Mesendoderm (in vitro differentiated cells): ENCODE measurements at regions not wholly inside any gene's neighbourhood (a gene's known extent, or its start where the extent isn't known, plus 50 kb on each side); places are given as distances from the start of the nearest gene placed in this dataset.
A peak's percentile ranks its signal among the peaks of the same experiment; 100 is the strongest.

Source experiments
- DNase-seq: peaks from one replicate; pipeline ENCODE4 v3.0.0; 2013
- H2AK5ac ChIP-seq: 2 replicates; pipeline ENCODE4 v1.6.1; 2013; ENCODE audit warnings: low read length, inconsistent platforms
- H2BK120ac ChIP-seq: 2 replicates; pipeline ENCODE4 v1.6.1; 2013; ENCODE audit warnings: low read depth, mild to moderate bottlenecking, low read length, moderate library complexity, mixed read lengths
- H2BK15ac ChIP-seq: replicated peaks from 2 replicates; pipeline ENCODE4 v1.6.1; 2013; ENCODE audit warnings: low read depth, mild to moderate bottlenecking, moderate library complexity
- H2BK5ac ChIP-seq: 2 replicates; pipeline ENCODE4 v1.6.1; 2013; ENCODE audit warnings: low read length, inconsistent platforms
- H3K18ac ChIP-seq: 2 replicates; pipeline ENCODE4 v1.6.1; 2013; ENCODE audit warnings: mild to moderate bottlenecking, low read length, mixed read lengths
- H3K23ac ChIP-seq: one replicate; pipeline ENCODE4 v1.6.1; 2013; ENCODE audit warnings: low read length
- H3K27ac ChIP-seq: 2 replicates; pipeline ENCODE4 v1.5.1; 2013; ENCODE audit warnings: low read depth, mild to moderate bottlenecking, inconsistent platforms, low read length, moderate library complexity
- H3K27me3 ChIP-seq: 2 replicates; pipeline ENCODE4 v1.6.1; 2013; ENCODE audit warnings: low read length, control low read depth, mild to moderate bottlenecking, inconsistent platforms; ENCODE audit not compliant: insufficient read depth, poor library complexity
- H3K36me3 ChIP-seq: 2 replicates; pipeline ENCODE4 v1.6.1; 2013; ENCODE audit warnings: low read length, inconsistent platforms; ENCODE audit not compliant: control insufficient read depth, insufficient read depth
- H3K4ac ChIP-seq: one replicate; pipeline ENCODE4 v1.6.1; 2013; ENCODE audit warnings: low read depth, mild to moderate bottlenecking, low read length, moderate library complexity
- H3K4me1 ChIP-seq: 2 replicates; pipeline ENCODE4 v1.6.1; 2013; ENCODE audit warnings: low read depth, low read length, inconsistent platforms; ENCODE audit not compliant: control insufficient read depth
- H3K4me2 ChIP-seq: 2 replicates; pipeline ENCODE4 v1.6.1; 2013; ENCODE audit warnings: low read length
- H3K4me3 ChIP-seq: 2 replicates; pipeline ENCODE4 v1.5.1; 2013; ENCODE audit warnings: mild to moderate bottlenecking, low read length
- H3K56ac ChIP-seq: one replicate; pipeline ENCODE4 v1.6.1; 2013; ENCODE audit warnings: low read length
- H3K79me1 ChIP-seq: 2 replicates; pipeline ENCODE4 v1.6.1; 2013; ENCODE audit warnings: low read length, inconsistent platforms
- H3K79me2 ChIP-seq: 2 replicates; pipeline ENCODE4 v1.6.1; 2013; ENCODE audit warnings: mild to moderate bottlenecking, low read length; ENCODE audit not compliant: control insufficient read depth, insufficient read depth
- H3K9ac ChIP-seq: 2 replicates; pipeline ENCODE4 v1.6.1; 2013; ENCODE audit warnings: low read length, inconsistent platforms
- H4K5ac ChIP-seq: one replicate; pipeline ENCODE4 v1.6.1; 2013; ENCODE audit warnings: low read length
- H4K8ac ChIP-seq: one replicate; pipeline ENCODE4 v1.6.1; 2013; ENCODE audit warnings: low read depth, mild to moderate bottlenecking, control low read depth, low read length, moderate library complexity
- WGBS: extraction: QIAGEN DNeasy Blood & Tissue Kit; methylation state at CpG from one replicate; pipeline ENCODE4 v1.1.7; 2013; ENCODE audit warnings: low lambda C conversion rate, missing lambda C conversion rate; ENCODE audit not compliant: insufficient coverage; ENCODE audit errors: extremely low coverage; 5-methylcytosine and 5-hydroxymethylcytosine counted together

GRCh38 chr13:76025392-76025791 lies 389.3 kb downstream of the LMO7 start:
- H3K36me3 ChIP-seq = no peaks in the 10 kb centered on the region
- no peaks in the 10 kb centered on the region for H3K79me2 ChIP-seq
- no peak overlapping the region for H3K56ac ChIP-seq
- no peak overlapping the region for H3K4me2 ChIP-seq
- H3K27ac ChIP-seq = no peak overlapping the region
- no peak overlapping the region for H3K18ac ChIP-seq
- H2AK5ac ChIP-seq = no peak overlapping the region
- H2BK15ac ChIP-seq = no peak overlapping the region
- H2BK120ac ChIP-seq = no peak overlapping the region
- H3K23ac ChIP-seq = no peak overlapping the region
- no peaks in the 10 kb centered on the region for H3K27me3 ChIP-seq
- no peak for DNase-seq
- H3K9ac ChIP-seq = no peak overlapping the region
- no peak overlapping the region for H2BK5ac ChIP-seq
- H4K8ac ChIP-seq = no peak overlapping the region
- no peak overlapping the region for H3K4me3 ChIP-seq
- no peaks in the 10 kb centered on the region for H3K79me1 ChIP-seq
- H3K4ac ChIP-seq = no peak overlapping the region
- H4K5ac ChIP-seq = no peak overlapping the region
- no peaks in the 10 kb centered on the region for H3K4me1 ChIP-seq
- WGBS = no CpG with 5 or more reads among the region's 6 CpGs

DNA sequence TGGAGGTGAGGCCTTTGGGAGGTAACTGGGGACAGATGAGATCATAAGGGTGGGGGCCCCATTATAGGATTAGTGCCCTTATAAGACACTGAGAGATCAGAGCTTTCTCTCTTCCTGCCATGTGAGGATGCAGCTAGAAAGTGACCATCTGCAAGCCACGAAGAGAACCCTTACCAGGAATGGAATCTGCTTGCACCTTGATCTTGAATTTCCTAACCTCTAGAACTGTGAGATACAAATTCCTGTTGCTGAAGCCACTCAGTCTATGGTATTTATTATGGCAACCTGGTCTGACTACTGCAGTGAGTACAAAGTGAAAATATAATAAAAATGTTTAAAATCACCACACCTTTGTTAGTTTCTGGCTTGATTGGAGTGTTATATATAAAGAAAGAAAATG lies 388.0 kb downstream of the LMO7 start:
- WGBS = no CpG with 5 or more reads among the region's 1 CpG

DNA sequence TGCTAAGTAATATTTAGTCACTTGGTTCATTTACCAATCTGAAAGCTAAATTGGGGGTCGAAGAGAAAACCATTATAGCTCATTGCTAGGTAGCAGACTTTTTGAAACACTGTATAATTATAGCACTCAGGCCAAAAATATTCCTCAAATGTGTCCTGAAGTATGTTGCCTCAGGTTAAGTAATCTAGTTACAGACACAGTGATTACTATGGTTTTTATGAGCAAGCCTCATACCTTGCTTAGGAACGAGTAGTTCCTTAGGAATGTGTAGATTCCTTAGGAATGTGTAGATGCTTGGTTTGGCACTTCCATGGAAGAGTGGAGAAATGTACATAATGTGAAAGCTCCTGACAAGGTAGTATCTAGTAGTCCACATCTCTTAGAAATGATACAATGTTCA lies 387.5 kb downstream of the LMO7 start:
- Histone ChIP-seq H3K9ac (no peak overlapping the region), H3K4ac (no peak overlapping the region), H3K56ac (no peak overlapping the region), H3K27ac (no peak overlapping the region), H3K23ac (no peak overlapping the region), H3K79me2 (no peaks in the 10 kb centered on the region), H2AK5ac (no peak overlapping the region), H4K5ac (no peak overlapping the region), H3K36me3 (no peaks in the 10 kb centered on the region), H2BK120ac (no peak overlapping the region), H3K4me2 (no peak overlapping the region), H3K4me3 (no peak overlapping the region), H3K27me3 (no peaks in the 10 kb centered on the region), H3K4me1 (no peaks in the 10 kb centered on the region), H2BK15ac (no peak overlapping the region), H3K18ac (no peak overlapping the region), H2BK5ac (no peak overlapping the region), H3K79me1 (no peaks in the 10 kb centered on the region), H4K8ac (no peak overlapping the region)
- DNase-seq = peak; percentile 28
- WGBS = no CpG with 5 or more reads among the region's 2 CpGs

More for the DNA sequence above, 388.0 kb downstream of the LMO7 start:
- H2AK5ac ChIP-seq = no peak overlapping the region
- no peak overlapping the region for H3K18ac ChIP-seq
- H4K8ac ChIP-seq = no peak overlapping the region
- no peak overlapping the region for H4K5ac ChIP-seq
- no peaks in the 10 kb centered on the region for H3K36me3 ChIP-seq
- no peak overlapping the region for H3K56ac ChIP-seq
- no peak overlapping the region for H2BK120ac ChIP-seq
- no peak for DNase-seq
- H3K23ac ChIP-seq = no peak overlapping the region
- H3K27me3 ChIP-seq = no peaks in the 10 kb centered on the region
- no peaks in the 10 kb centered on the region for H3K79me2 ChIP-seq
- no peaks in the 10 kb centered on the region for H3K79me1 ChIP-seq
- no peak overlapping the region for H3K27ac ChIP-seq
- H2BK15ac ChIP-seq = no peak overlapping the region
- H3K4ac ChIP-seq = no peak overlapping the region
- H3K4me3 ChIP-seq = no peak overlapping the region
- H3K9ac ChIP-seq = no peak overlapping the region
- H2BK5ac ChIP-seq = no peak overlapping the region
- no peak overlapping the region for H3K4me2 ChIP-seq
- H3K4me1 ChIP-seq = no peaks in the 10 kb centered on the region

- no peaks in the 10 kb centered on the region for H3K27me3 ChIP-seq
- H3K36me3 ChIP-seq = no peaks in the 10 kb centered on the region
- H3K9ac ChIP-seq = no peak overlapping the region
- no peak overlapping the region for H3K4me3 ChIP-seq
- H2BK15ac ChIP-seq = no peak overlapping the region
- no peak overlapping the region for H4K5ac ChIP-seq
- no peak overlapping the region for H2AK5ac ChIP-seq
- DNase-seq = no peak
- H3K56ac ChIP-seq = no peak overlapping the region
- no peaks in the 10 kb centered on the region for H3K79me1 ChIP-seq
- no peak overlapping the region for H2BK5ac ChIP-seq
- H3K4ac ChIP-seq = no peak overlapping the region
- no CpG with 5 or more reads among the region's 4 CpGs for WGBS
- H3K4me1 ChIP-seq = no peaks in the 10 kb centered on the region
- H3K23ac ChIP-seq = no peak overlapping the region
- no peak overlapping the region for H4K8ac ChIP-seq
- H3K18ac ChIP-seq = no peak overlapping the region
- no peaks in the 10 kb centered on the region for H3K79me2 ChIP-seq
- no peak overlapping the region for H3K4me2 ChIP-seq
- no peak overlapping the region for H3K27ac ChIP-seq
- H2BK120ac ChIP-seq = no peak overlapping the region
These were observed 384.4 kb downstream of the LMO7 start for GRCh38 chr13:76020421-76020955.

GRCh38 chr13:76019421-76020044 lies 383.4 kb downstream of the LMO7 start:
- no CpG with 5 or more reads among the region's 21 CpGs for WGBS
- Histone ChIP-seq H3K27me3 (no peaks in the 10 kb centered on the region), H3K56ac (no peak overlapping the region), H3K36me3 (no peaks in the 10 kb centered on the region), H3K4ac (no peak overlapping the region), H3K79me1 (no peaks in the 10 kb centered on the region), H3K4me1 (no peaks in the 10 kb centered on the region), H2AK5ac (no peak overlapping the region), H2BK120ac (no peak overlapping the region), H3K4me3 (no peak overlapping the region), H2BK15ac (no peak overlapping the region), H4K5ac (no peak overlapping the region), H3K18ac (no peak overlapping the region), H3K4me2 (no peak overlapping the region), H3K9ac (no peak overlapping the region), H3K79me2 (no peaks in the 10 kb centered on the region), H2BK5ac (no peak overlapping the region), H3K23ac (no peak overlapping the region), H3K27ac (no peak overlapping the region), H4K8ac (no peak overlapping the region)
- DNase-seq = peak; percentile 83
